ENCODE measurements at regions not wholly inside any gene's neighbourhood (a gene's known extent, or its start where the extent isn't known, plus 50 kb on each side); places are given as distances from the start of the nearest gene placed in this dataset.
"Not testable (repeated sequence)": the region's sequence is repeated elsewhere in the genome, so short reads cannot be mapped to it uniquely, and the experiment has no call there.

DNA sequence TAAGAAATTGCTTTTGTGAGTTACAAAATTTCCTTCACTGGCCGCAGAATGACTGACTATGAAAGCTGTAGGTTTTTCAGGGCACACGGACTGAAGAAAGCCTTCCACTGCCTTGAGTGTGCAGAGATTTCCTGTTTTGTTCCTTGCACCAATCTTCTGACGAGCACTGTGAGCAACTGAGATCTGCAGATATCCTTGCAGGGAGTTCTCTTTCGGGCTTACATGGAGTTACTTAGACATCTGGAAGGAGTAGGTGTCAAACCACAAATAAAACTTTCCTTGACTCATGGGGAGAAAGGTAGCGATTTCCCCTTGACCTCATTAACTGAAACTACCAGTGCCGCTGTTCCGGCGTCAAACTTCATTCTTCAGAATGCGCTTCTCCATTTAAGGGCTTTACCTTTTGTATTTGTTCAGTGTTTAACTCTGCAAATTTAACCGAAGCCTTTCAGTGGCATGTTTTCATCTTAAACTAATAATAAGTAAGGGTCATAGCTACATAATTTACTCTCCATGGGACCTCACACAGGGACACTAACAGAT is 1175.3 kb downstream of the GATA3 start:
- no peak for DNase-seq
- TF ChIP-seq POLR2A (IDR thresholded peaks at IDR 0.05; ENCODE audit: low read length) (no peak), GATA1 (IDR thresholded peaks at IDR 0.05; ENCODE audit: low read depth, low read length) (no peak)

DNA sequence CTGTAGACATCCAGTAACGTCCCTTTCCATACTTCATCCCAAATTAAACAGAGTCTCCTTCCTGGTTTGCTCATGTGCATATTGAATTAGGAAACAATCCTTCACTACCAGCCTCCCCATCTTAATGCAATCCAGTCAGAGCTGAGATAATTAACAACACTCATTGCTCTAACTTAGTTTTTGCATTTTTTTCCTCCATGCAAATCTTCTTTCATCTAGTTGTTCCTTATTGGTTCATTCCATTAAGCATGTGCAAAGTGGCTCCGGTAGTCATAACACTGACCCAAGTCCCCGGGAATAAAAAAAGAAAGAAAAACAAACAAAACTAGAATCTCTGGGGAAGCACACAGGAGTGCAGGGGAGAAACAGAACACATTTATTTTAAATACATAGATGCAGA is 1176.1 kb downstream of the GATA3 start:
- DNase-seq = no peak
- TF ChIP-seq POLR2A (IDR thresholded peaks at IDR 0.05; ENCODE audit: low read length) = no peak
- no peak for TF ChIP-seq GATA1 (IDR thresholded peaks at IDR 0.05; ENCODE audit: low read depth, low read length)

DNA sequence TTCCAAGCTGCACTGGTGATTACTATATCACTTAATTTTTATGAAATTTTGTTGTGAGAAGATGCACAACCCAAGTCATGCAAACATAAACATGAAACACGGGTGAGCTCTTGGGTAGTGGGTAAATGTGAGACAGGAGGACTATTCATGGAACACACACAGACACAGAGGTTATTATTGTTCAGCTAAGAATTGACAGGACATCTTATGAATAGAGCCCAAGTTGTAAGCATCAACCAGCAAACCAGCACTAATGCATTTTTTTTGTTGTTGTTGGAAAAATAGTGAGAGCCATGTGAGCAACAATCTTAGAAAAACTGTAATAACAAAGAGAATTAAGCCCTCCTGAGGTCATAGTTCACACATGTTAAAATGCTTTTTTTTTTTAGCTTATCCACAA is 1179.7 kb downstream of the GATA3 start:
- no peak for DNase-seq
- TF ChIP-seq POLR2A (IDR thresholded peaks at IDR 0.05; ENCODE audit: low read length) (no peak), GATA1 (IDR thresholded peaks at IDR 0.05; ENCODE audit: low read depth, low read length) (no peak)

GRCh38 chr10:9238041-9238440 is 1183.6 kb downstream of the GATA3 start:
- TF ChIP-seq GATA1 (IDR thresholded peaks at IDR 0.05; ENCODE audit: low read depth, low read length) (no peak), POLR2A (IDR thresholded peaks at IDR 0.05; ENCODE audit: low read length) (no peak)
- no peak for DNase-seq

DNA sequence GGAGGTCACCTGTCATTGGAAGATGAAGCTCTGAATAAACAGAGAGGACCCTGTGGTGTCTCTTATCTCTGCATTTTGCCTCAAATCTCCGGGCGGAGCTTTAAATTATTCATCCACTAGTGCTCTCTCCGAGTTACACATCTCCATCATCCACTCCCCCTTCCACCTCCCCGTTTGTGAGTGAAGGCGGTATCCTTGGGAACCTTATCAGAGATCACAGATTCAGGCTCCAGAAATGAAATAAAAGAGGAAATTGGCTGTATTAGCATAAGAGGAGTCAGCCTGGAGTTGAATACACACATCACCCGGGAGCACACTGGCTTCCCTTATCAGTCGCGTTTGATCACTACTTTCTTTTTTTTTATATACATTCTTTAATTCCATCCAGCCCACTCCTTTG is 1184.8 kb downstream of the GATA3 start:
- DNase-seq = no peak
- no peak for TF ChIP-seq GATA1 (IDR thresholded peaks at IDR 0.05; ENCODE audit: low read depth, low read length)
- TF ChIP-seq POLR2A (IDR thresholded peaks at IDR 0.05; ENCODE audit: low read length) = no peak

DNA sequence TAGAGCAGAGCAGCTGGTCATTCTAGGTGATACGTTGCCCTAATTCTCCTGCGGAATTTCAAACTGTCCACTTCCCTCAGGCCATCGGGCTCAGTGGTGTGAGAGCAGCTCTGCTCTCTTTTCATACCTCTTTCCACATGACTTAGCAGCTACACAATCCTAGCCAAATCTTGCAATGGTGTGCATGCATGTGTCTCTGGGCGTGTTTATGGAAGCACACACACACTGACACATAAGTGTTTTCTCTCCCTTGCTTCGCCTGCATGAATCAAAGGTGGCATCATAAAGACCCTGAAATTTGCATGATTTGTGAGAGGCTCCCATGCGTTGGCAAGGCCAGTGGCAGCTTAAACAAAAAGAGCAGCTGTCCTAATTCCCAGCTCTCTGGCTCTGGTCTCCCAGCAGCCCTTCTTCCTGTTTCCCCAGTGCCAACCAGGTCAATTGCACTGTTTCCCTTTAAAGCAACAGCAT is 1189.5 kb downstream of the GATA3 start:
- DNase-seq = no peak
- TF ChIP-seq GATA1 (IDR thresholded peaks at IDR 0.05; ENCODE audit: low read depth, low read length) (no peak), POLR2A (IDR thresholded peaks at IDR 0.05; ENCODE audit: low read length) (no peak)

GRCh38 chr10:9244864-9245263 is 1190.4 kb downstream of the GATA3 start:
- no peak for TF ChIP-seq POLR2A (IDR thresholded peaks at IDR 0.05; ENCODE audit: low read length)
- no peak for TF ChIP-seq GATA1 (IDR thresholded peaks at IDR 0.05; ENCODE audit: low read depth, low read length)
- DNase-seq = no peak

GRCh38 chr10:9253121-9253520 is 1198.6 kb downstream of the GATA3 start:
- no peak for DNase-seq
- TF ChIP-seq GATA1 (IDR thresholded peaks at IDR 0.05; ENCODE audit: low read depth, low read length) (no peak), POLR2A (IDR thresholded peaks at IDR 0.05; ENCODE audit: low read length) (no peak)

GRCh38 chr10:9254353-9254752 is 1199.9 kb downstream of the GATA3 start:
- DNase-seq = no peak

DNA sequence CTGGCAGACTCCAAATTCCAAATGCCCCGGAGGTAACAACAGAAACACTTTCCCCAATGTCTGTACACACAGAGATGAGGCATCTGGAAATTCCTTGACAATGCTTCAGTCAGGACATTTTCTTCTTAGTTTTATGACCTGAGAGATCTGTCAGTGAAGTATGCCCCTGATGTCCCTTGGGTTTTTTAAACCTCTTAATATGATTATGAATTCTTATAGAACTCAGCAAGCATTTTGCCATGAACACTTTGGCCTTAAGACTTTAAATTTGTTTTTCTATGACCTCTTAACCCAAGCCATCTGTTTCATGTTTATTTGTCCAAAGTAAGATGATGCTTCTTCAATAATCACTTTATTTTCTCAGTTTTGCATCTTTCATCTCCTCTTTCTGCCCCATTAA is 1206.2 kb downstream of the GATA3 start:
- no peak for TF ChIP-seq POLR2A (IDR thresholded peaks at IDR 0.05; ENCODE audit: low read length)
- no peak for TF ChIP-seq GATA1 (IDR thresholded peaks at IDR 0.05; ENCODE audit: low read depth, low read length)
- no peak for DNase-seq

More at GRCh38 chr10:9254353-9254752, 1199.9 kb downstream of the GATA3 start:
- no peak for TF ChIP-seq POLR2A (IDR thresholded peaks at IDR 0.05; ENCODE audit: low read length)
- no peak for TF ChIP-seq GATA1 (IDR thresholded peaks at IDR 0.05; ENCODE audit: low read depth, low read length)

DNA sequence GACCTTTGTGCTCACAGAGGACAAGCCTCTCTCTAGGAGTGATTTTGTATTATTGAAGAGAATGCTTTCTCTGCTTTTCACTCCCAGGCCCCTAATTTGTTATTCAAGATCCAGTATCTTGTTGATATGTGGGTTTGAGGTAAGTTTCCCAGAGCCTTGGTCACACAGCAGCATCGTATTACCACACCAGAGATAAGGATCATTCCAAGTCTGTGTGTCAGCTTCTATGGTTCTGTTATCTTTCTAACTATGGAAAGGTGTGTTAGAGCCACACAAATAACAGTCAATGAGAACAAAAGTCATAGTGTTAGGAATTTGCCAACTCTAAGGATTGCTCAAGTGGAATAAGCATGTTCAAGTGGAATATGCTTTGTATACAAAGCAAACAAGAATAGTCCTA is 1208.3 kb downstream of the GATA3 start:
- TF ChIP-seq POLR2A (IDR thresholded peaks at IDR 0.05; ENCODE audit: low read length) (no peak), GATA1 (IDR thresholded peaks at IDR 0.05; ENCODE audit: low read depth, low read length) (no peak)
- no peak for DNase-seq

GRCh38 chr10:9268176-9268575 is 1213.7 kb downstream of the GATA3 start:
- no peak for TF ChIP-seq GATA1 (IDR thresholded peaks at IDR 0.05; ENCODE audit: low read depth, low read length)
- no peak for TF ChIP-seq POLR2A (IDR thresholded peaks at IDR 0.05; ENCODE audit: low read length)
- DNase-seq = no peak

GRCh38 chr10:9273126-9273833 is 1218.8 kb downstream of the GATA3 start:
- not testable (repeated sequence) for DNase-seq

GRCh38 chr10:9274206-9274755 is 1219.8 kb downstream of the GATA3 start:
- DNase-seq = no peak
- TF ChIP-seq POLR2A (IDR thresholded peaks at IDR 0.05; ENCODE audit: low read length) = no peak
- TF ChIP-seq GATA1 (IDR thresholded peaks at IDR 0.05; ENCODE audit: low read depth, low read length) = no peak

DNA sequence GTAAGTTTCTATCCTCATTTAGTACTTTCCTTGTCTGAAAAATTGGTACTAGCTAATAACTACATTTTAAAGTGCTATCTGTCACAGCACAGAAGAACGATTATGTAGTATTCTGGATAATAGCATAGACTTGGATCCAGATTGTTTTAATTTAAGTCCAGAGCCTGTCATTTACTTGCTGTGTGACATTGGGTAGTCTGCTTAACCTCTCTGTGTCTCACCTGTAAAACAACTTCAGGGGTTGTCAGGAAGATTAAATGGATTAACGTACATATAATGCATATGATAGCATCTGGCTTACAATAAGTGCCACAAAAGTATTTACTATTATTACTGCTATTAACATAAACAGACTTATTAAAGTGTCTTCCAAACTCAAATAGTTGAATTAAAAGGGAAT is 1221.4 kb downstream of the GATA3 start:
- no peak for TF ChIP-seq GATA1 (IDR thresholded peaks at IDR 0.05; ENCODE audit: low read depth, low read length)
- no peak for TF ChIP-seq POLR2A (IDR thresholded peaks at IDR 0.05; ENCODE audit: low read length)

More for the DNA sequence above, 1221.4 kb downstream of the GATA3 start:
- DNase-seq = no peak
